MCF 10A (cell line): ENCODE measurements at regions not wholly inside any gene's neighbourhood (a gene's known extent, or its start where the extent isn't known, plus 50 kb on each side); places are given as distances from the start of the nearest gene placed in this dataset.

Experiments used
- BruUV-seq: library from RNA; stranded (reverse); fragments of 400-500 nt; replicated peaks from 2 replicates; lab custom pipeline; 2021; lab: Mats Ljungman, UMichigan
- CTCF ChIA-PET: fragments of 300-600 bp; sonication (Branson Sonifier 250); formaldehyde crosslinking; extraction: SDS; loops from one replicate; lab custom pipeline; 2021; ENCODE audit warnings: antibody characterized with exemption, inconsistent platforms; lab: Yijun Ruan, JAX
- POLR2A ChIA-PET: fragments of 300-600, 350-650 bp; sonication (Branson Sonifier 250); formaldehyde crosslinking; extraction: SDS; loops from one replicate; lab custom pipeline; 2020; ENCODE audit warnings: antibody characterized with exemption, inconsistent platforms; lab: Yijun Ruan, JAX
- DNase-seq: peaks from one replicate; pipeline ENCODE4 v3.0.0-alpha.2; 2018; ENCODE audit not compliant: unreplicated experiment
- H3K27ac Mint-ChIP-seq: one replicate; pipeline ENCODE4 v1.8.0; 2022; ENCODE audit warnings: mild to moderate bottlenecking, low read depth, mixed read lengths; ENCODE audit not compliant: unreplicated experiment
- H3K27me3 Mint-ChIP-seq: one replicate; pipeline ENCODE4 v1.8.0; 2022; ENCODE audit warnings: mixed read lengths; ENCODE audit not compliant: insufficient read depth, unreplicated experiment
- H3K36me3 Mint-ChIP-seq: one replicate; pipeline ENCODE4 v1.8.0; 2022; ENCODE audit warnings: mild to moderate bottlenecking, moderate library complexity, mixed read lengths; ENCODE audit not compliant: insufficient read depth, unreplicated experiment
- H3K4me1 Mint-ChIP-seq: one replicate; pipeline ENCODE4 v1.8.0; 2022; ENCODE audit warnings: mixed read lengths; ENCODE audit not compliant: insufficient read depth, unreplicated experiment
- H3K4me3 Mint-ChIP-seq: one replicate; pipeline ENCODE4 v1.8.0; 2022; ENCODE audit warnings: mild to moderate bottlenecking, moderate library complexity, mixed read lengths; ENCODE audit not compliant: unreplicated experiment
- H3K9me3 Mint-ChIP-seq: one replicate; pipeline ENCODE4 v1.8.0; 2022; ENCODE audit warnings: mixed read lengths; ENCODE audit not compliant: unreplicated experiment
- CTCF ChIP-seq: fragments of 200-600 bp; IDR thresholded peaks from one replicate; pipeline ENCODE4 v1.8.0; 2022; ENCODE audit warnings: antibody characterized with exemption, mild to moderate bottlenecking; ENCODE audit not compliant: unreplicated experiment
- intact Hi-C: fragments of 100-400 bp; cut with micrococcal nuclease; formaldehyde crosslinking; loops from 2 replicates; pipeline ENCODE4 v1.14.1; 2022

- H3K4me1 Mint-ChIP-seq: no peaks in the 10 kb centered on the region
- intact Hi-C loops: no loop called here
- DNase-seq: no peak
Measured at GRCh38 chr20:24106801-24107445, 118.3 kb upstream of the GGTLC1 start.

GRCh38 chr20:24106150-24106800, 117.7 kb upstream of the GGTLC1 start:
- H3K36me3 Mint-ChIP-seq: peaks cover 5% of the 10 kb centered on the region
- no peaks in the 10 kb centered on the region for H3K27me3 Mint-ChIP-seq
- BruUV-seq: no TSS peak
- no peaks in the 10 kb centered on the region for H3K4me1 Mint-ChIP-seq
- intact Hi-C loops: no loop called here
- peaks cover 13% of the 10 kb centered on the region for H3K9me3 Mint-ChIP-seq
- H3K27ac Mint-ChIP-seq: no peak overlapping the region
- no peak overlapping the region for H3K4me3 Mint-ChIP-seq
- no peak for TF ChIP-seq CTCF
- DNase-seq: no peak
- ChIA-PET CTCF (interaction anchor here (1.0 kb wide), 1 partner anchor 20 kb away, joined by 3 read pairs; no protein-coding TSS in a partner anchor), POLR2A (no interaction called here)

More at GRCh38 chr20:24106801-24107445, 118.3 kb upstream of the GGTLC1 start:
- TF ChIP-seq CTCF: no peak
- POLR2A ChIA-PET: no interaction called here
- H3K27me3 Mint-ChIP-seq: no peaks in the 10 kb centered on the region
- no peak overlapping the region for H3K27ac Mint-ChIP-seq
- peaks cover 8% of the 10 kb centered on the region for H3K9me3 Mint-ChIP-seq
- peaks cover 5% of the 10 kb centered on the region for H3K36me3 Mint-ChIP-seq
- no peak overlapping the region for H3K4me3 Mint-ChIP-seq
- BruUV-seq: no TSS peak
- CTCF ChIA-PET: interaction anchor here (0.7 to 1.0 kb wide), 2 partner anchors 13 to 20 kb away, joined by 3 read pairs; no protein-coding TSS in a partner anchor

- peaks cover 5% of the 10 kb centered on the region for H3K36me3 Mint-ChIP-seq
- POLR2A ChIA-PET: no interaction called here
- no peak overlapping the region for H3K27ac Mint-ChIP-seq
- TF ChIP-seq CTCF: no peak
- CTCF ChIA-PET: interaction anchor here (0.6 to 0.7 kb wide), 2 partner anchors 14 to 570 kb away, joined by 3 read pairs; no protein-coding TSS in a partner anchor
- BruUV-seq: no TSS peak
- H3K27me3 Mint-ChIP-seq: no peaks in the 10 kb centered on the region
- DNase-seq: no peak
- intact Hi-C loops: no loop called here
- H3K4me1 Mint-ChIP-seq: no peaks in the 10 kb centered on the region
- peaks cover 16% of the 10 kb centered on the region for H3K9me3 Mint-ChIP-seq
- H3K4me3 Mint-ChIP-seq: no peak overlapping the region
Measured at GRCh38 chr20:24102749-24103333, 114.3 kb upstream of the GGTLC1 start.

GRCh38 chr20:24102290-24102689, 113.7 kb upstream of the GGTLC1 start:
- Mint-ChIP-seq H3K4me3 (no peak overlapping the region), H3K9me3 (peaks cover 19% of the 10 kb centered on the region), H3K4me1 (no peaks in the 10 kb centered on the region), H3K27ac (no peak overlapping the region), H3K27me3 (no peaks in the 10 kb centered on the region), H3K36me3 (peaks cover 5% of the 10 kb centered on the region)
- TF ChIP-seq CTCF: no peak
- DNase-seq: peak; percentile 1
- ChIA-PET POLR2A (no interaction called here), CTCF (interaction anchor here (0.6 kb wide), 1 partner anchor 570 kb away, joined by 3 read pairs; no protein-coding TSS in a partner anchor)
- no TSS peak for BruUV-seq
- intact Hi-C loops: no loop called here
